Inferior parietal cortex (tissue), 1 donor: ENCODE measurements at regions not wholly inside any gene's neighbourhood (a gene's known extent, or its start where the extent isn't known, plus 50 kb on each side); places are given as distances from the start of the nearest gene placed in this dataset.

Source experiments
- DNase-seq: peaks from one replicate; pipeline ENCODE4 v3.0.0-alpha.2; 2016; ENCODE audit errors: extremely low spot score

DNA sequence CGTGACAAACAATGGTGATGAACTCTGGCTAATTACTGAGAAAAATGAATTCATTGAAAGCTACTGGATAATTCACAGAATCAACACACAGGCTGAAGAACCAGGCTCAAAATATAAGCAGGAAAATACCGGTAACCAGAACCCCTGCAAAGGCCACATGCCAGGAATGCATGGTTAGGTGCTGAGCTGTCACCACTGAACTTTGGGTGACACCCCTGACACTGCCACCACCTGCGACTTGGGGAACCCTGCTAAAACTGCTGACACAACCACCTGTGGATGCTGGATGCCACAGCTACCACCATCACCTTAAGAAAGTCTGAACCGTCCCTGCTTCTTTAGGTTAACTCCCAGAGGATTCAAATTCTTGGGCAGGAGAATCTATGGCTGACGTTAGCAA is 72.0 kb upstream of the NR4A3 start:
- no peak for DNase-seq

DNA sequence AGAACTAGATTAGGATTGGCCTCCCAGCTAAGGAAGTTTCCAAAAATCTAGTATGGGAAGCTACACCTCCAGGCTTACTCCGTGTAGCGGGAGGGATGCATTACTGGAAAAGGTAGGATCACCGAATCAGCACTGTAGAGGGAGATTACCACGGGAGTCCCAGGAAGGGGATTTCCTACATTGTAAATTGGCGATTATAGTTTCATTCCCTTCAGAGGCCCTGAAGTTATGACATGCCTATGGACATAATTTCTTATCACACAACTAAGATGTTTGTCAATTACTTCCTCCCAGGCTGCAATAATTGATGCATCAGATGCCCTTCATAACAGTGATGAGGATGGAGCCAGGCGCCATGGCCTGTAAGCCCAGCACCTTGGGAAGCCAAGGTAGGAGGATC is 71.2 kb upstream of the NR4A3 start:
- no peak for DNase-seq

DNA sequence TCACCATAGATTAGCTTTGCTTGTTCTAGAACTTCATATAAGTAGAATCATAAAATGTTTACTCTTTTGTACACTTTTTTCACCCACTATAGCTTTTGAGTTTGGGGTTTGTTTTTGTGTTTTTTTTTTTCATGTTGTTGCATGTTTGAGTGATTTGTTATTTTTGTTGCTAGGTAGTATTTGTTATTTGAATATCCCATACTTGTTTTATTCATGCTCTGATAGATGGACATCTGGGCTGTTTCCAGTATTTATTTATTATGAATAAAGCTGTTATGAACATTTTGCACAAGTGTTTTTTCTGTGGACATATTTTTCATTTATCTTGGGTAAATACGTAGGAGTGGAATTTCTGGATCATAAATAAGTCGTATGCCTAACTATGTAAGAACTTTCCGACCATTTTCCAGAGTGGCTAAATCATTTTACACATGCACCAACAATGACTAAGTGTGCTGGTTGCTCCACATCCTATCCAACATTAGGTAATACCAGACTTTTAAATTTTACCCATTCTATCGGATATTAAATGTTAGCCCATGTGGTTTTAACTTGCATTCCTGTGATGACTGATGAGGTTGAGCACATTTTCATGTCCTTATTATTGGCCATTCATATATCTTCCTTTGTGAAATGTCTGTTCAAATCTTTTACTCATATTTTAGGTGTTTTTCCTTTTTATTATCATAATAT is 69.1 kb upstream of the NR4A3 start:
- no peak for DNase-seq

DNA sequence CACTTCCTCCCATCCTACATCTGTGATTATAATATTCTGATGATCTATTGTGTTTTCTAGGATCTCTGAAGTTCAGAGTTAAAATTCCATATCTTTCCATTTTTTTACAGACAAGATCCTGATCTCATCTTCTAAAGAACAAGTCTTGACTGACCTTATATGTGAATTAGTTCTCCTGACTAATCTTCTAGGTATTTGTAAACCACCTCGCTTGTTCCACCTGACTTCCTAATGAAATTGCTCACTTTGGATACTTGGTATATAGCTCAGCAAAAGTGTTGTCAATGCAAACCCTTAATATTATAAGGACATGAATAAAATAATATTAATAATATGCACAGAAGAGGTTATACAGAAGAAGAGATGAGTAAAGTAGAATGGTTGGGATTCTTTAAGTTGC is 68.2 kb upstream of the NR4A3 start:
- DNase-seq: no peak

DNA sequence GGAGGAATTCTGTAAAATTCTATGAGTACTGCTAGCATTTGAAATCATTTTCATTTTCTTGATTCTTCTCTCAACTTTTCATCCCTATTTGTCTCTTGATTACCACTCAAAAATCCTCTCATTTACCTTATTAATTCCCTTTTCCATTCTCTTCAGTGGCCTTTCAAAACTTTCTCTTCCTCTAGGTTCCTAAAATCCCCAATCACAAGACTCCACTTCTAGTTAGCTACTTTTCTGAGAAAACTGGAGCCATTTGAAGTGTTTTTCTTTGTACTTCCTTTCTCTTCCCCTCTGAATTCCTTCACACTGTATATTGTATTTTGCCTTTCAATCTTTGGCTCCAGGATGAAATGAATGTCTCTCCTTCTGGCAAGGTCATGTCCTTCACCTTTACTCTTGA is 61.3 kb upstream of the NR4A3 start:
- no peak for DNase-seq

DNA sequence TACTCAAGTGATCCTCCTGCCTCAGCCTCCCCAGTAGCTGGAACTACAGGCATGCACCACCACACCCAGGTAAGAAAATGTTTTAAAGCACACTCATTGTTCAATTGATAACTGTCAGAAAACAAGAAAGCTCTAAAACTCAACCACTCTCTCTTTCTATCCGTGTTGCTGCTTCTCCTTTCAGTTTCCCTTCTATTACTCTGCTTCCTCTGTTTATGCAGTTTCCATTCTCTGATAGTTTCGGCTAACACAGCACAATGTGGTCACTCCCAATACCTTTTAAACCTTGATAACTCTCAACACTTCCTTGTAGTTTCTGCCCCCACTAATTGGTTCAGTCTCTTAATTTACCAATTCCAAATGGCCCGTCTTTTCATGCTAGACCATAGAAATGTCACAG is 59.2 kb upstream of the NR4A3 start:
- DNase-seq: no peak
